HepG2 (cell line): ENCODE measurements at regions not wholly inside any gene's neighbourhood (a gene's known extent, or its start where the extent isn't known, plus 50 kb on each side); places are given as distances from the start of the nearest gene placed in this dataset.
A peak's percentile ranks its signal among the peaks of the same experiment; 100 is the strongest.

Experiments
- ARID5B ChIP-seq: IDR thresholded peaks from 2 replicates; pipeline ENCODE4 v1.4.0; 2020; ENCODE audit warnings: mild to moderate bottlenecking, missing genetic modification reagents
- ATF5 ChIP-seq: sonication (generic); formaldehyde crosslinking; IDR thresholded peaks from 2 replicates; pipeline ENCODE4 v1.4.0; 2020; ENCODE audit warnings: mild to moderate bottlenecking, low read depth, missing genetic modification reagents
- BCL6 ChIP-seq: IDR thresholded peaks from 2 replicates; pipeline ENCODE4 v1.6.1; 2016; ENCODE audit warnings: missing genetic modification reagents, missing compliant biosample characterization
- HDAC2 ChIP-seq: sonication (generic); formaldehyde crosslinking; IDR thresholded peaks from 2 replicates; pipeline ENCODE4 v1.4.0; 2020; ENCODE audit warnings: missing genetic modification reagents
- HMG20A ChIP-seq: IDR thresholded peaks from 2 replicates; pipeline ENCODE4 v1.6.1; 2016; ENCODE audit warnings: borderline replicate concordance
- KAT2B ChIP-seq: fragments of 150-350 bp; IDR thresholded peaks from 2 replicates; pipeline ENCODE4 v1.6.1; 2014; ENCODE audit warnings: low read depth, low read length, borderline replicate concordance
- KAT7 ChIP-seq: IDR thresholded peaks from 2 replicates; pipeline ENCODE4 v1.6.1; 2018; ENCODE audit warnings: borderline replicate concordance, missing compliant biosample characterization
- KAT8 ChIP-seq: IDR thresholded peaks from 2 replicates; pipeline ENCODE4 v1.6.1; 2016; ENCODE audit warnings: missing genetic modification reagents, missing compliant biosample characterization
- LCORL ChIP-seq, 2 experiments: fragments of 450-650 bp in 1 of 2; sonication (generic) in 1 of 2; formaldehyde crosslinking in 1 of 2; IDR thresholded peaks; 2 replicates each; pipeline versions ENCODE4 v1.5.0 to v1.6.1; 2017 to 2020; ENCODE audit warnings: antibody characterized with exemption in 1 of 2, missing genetic modification reagents in 1 of 2
- MYC ChIP-seq: sonication (generic); formaldehyde crosslinking; IDR thresholded peaks from 2 replicates; pipeline ENCODE4 v1.9.0; 2021; ENCODE audit warnings: missing genetic modification reagents, borderline replicate concordance
- MZF1 ChIP-seq: sonication (generic); formaldehyde crosslinking; IDR thresholded peaks from 2 replicates; pipeline ENCODE4 v1.8.1; 2023; ENCODE audit warnings: mild to moderate bottlenecking, missing genetic modification reagents, borderline replicate concordance
- NCOA2 ChIP-seq: sonication (generic); formaldehyde crosslinking; IDR thresholded peaks from 2 replicates; pipeline ENCODE4 v1.8.0; 2022; ENCODE audit warnings: inconsistent platforms
- PITX1 ChIP-seq: sonication (generic); formaldehyde crosslinking; IDR thresholded peaks from 2 replicates; pipeline ENCODE4 v1.5.1; 2020; ENCODE audit warnings: mild to moderate bottlenecking, missing genetic modification reagents
- POLR2A ChIP-seq, 2 experiments: IDR thresholded peaks; 2 replicates each; pipeline ENCODE4 v1.6.1; 2011; ENCODE audit warnings: low read depth in 2 of 2, low read length in 2 of 2, mild to moderate bottlenecking in 1 of 2, moderate library complexity in 1 of 2; ENCODE audit not compliant: insufficient read depth in 1 of 2
- RAD51 ChIP-seq: fragments of 450-650 bp; IDR thresholded peaks from 2 replicates; pipeline ENCODE4 v1.6.1; 2016; ENCODE audit warnings: borderline replicate concordance
- RXRB ChIP-seq: IDR thresholded peaks from 2 replicates; pipeline ENCODE4 v1.6.1; 2016; ENCODE audit warnings: borderline replicate concordance, missing genetic modification reagents, missing compliant biosample characterization
- SIX1 ChIP-seq: sonication (generic); formaldehyde crosslinking; IDR thresholded peaks from 2 replicates; pipeline ENCODE4 v1.4.0; 2020; ENCODE audit warnings: missing genetic modification reagents, borderline replicate concordance
- SIX4 ChIP-seq: sonication (generic); formaldehyde crosslinking; IDR thresholded peaks from 2 replicates; pipeline ENCODE4 v1.4.0; 2020; ENCODE audit warnings: missing genetic modification reagents
- ZBTB21 ChIP-seq: sonication (generic); formaldehyde crosslinking; IDR thresholded peaks from 2 replicates; pipeline ENCODE4 v1.4.0; 2020; ENCODE audit warnings: missing genetic modification reagents
- ZFX ChIP-seq: sonication (generic); formaldehyde crosslinking; IDR thresholded peaks from 2 replicates; pipeline ENCODE4 v1.4.0; 2020; ENCODE audit warnings: mild to moderate bottlenecking, low read depth, missing genetic modification reagents, moderate library complexity
- ZIK1 ChIP-seq: sonication (generic); formaldehyde crosslinking; IDR thresholded peaks from 2 replicates; pipeline ENCODE4 v1.5.0; 2020; ENCODE audit warnings: mild to moderate bottlenecking, low read depth, missing genetic modification reagents, borderline replicate concordance
- ZNF138 ChIP-seq: sonication (generic); formaldehyde crosslinking; IDR thresholded peaks from 2 replicates; pipeline ENCODE4 v1.5.0; 2020; ENCODE audit warnings: mild to moderate bottlenecking, low read depth, missing genetic modification reagents
- ZNF550 ChIP-seq: sonication (generic); formaldehyde crosslinking; IDR thresholded peaks from 2 replicates; pipeline ENCODE4 v1.4.0; 2020; ENCODE audit warnings: mild to moderate bottlenecking, missing genetic modification reagents, borderline replicate concordance
- ZNF607 ChIP-seq: sonication (generic); formaldehyde crosslinking; IDR thresholded peaks from 2 replicates; pipeline ENCODE4 v1.5.1; 2020; ENCODE audit warnings: missing genetic modification reagents, mild to moderate bottlenecking, borderline replicate concordance
- ZSCAN21 ChIP-seq: sonication (generic); formaldehyde crosslinking; IDR thresholded peaks from 2 replicates; pipeline ENCODE4 v1.8.0; 2022; ENCODE audit warnings: mild to moderate bottlenecking, missing genetic modification reagents, moderate library complexity, borderline replicate concordance
- TF ChIP-seq, protein P1 (sequence below): sonication (generic); formaldehyde crosslinking; IDR thresholded peaks from 2 replicates; pipeline ENCODE4 v1.4.0; 2020; ENCODE audit warnings: missing genetic modification reagents, borderline replicate concordance

GRCh38 chr14:85454226-85454813, 75.6 kb upstream of the FLRT2 start (continued):
- TF ChIP-seq ARID5B (CRISPR knock-in tag) (peak; percentile 41; the same call in 1 of the 2 replicates), RAD51 (no peak), ZNF607 (CRISPR knock-in tag) (no peak), MZF1 (no peak), HMG20A (CRISPR knock-in tag) (peak; percentile 31; the same call in 1 of the 2 replicates), HDAC2 (CRISPR knock-in tag) (no peak), ZNF138 (no peak), BCL6 (CRISPR knock-in tag) (no peak), SIX4 (CRISPR knock-in tag) (peak; percentile 64; the same call in 1 of the 2 replicates), SIX1 (CRISPR knock-in tag) (peak; percentile 56; the same call in 1 of the 2 replicates), KAT8 (CRISPR knock-in tag) (no peak), RXRB (CRISPR knock-in tag) (peak; percentile 49), PITX1 (CRISPR knock-in tag) (no peak), LCORL (IDR thresholded peaks at IDR 0.05) (no peak), LCORL (CRISPR knock-in tag; IDR thresholded peaks at IDR 0.05) (no peak), ATF5 (CRISPR knock-in tag) (no peak), KAT7 (CRISPR knock-in tag) (no peak), ZNF550 (CRISPR knock-in tag) (no peak), POLR2A (IDR thresholded peaks at IDR 0.05; ENCODE audit: insufficient read depth in 1 of 2, low read depth in 2 of 2, low read length in 2 of 2) (no peak), ZSCAN21 (CRISPR knock-in tag) (no peak), ZIK1 (CRISPR knock-in tag) (no peak), KAT2B (0 out of 2 replicates have a peak, but pooled peaks have one; percentile 12), MYC (no peak), ZBTB21 (no peak), NCOA2 (CRISPR knock-in tag) (peak; percentile 46; the same call in 1 of the 2 replicates), ZFX (CRISPR knock-in tag) (no peak)
- TF ChIP-seq, protein P1, sequence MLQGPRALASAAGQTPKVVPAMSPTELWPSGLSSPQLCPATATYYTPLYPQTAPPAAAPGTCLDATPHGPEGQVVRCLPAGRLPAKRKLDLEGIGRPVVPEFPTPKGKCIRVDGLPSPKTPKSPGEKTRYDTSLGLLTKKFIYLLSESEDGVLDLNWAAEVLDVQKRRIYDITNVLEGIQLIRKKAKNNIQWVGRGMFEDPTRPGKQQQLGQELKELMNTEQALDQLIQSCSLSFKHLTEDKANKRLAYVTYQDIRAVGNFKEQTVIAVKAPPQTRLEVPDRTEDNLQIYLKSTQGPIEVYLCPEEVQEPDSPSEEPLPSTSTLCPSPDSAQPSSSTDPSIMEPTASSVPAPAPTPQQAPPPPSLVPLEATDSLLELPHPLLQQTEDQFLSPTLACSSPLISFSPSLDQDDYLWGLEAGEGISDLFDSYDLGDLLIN: no peak
